PC-9 (cell line): ENCODE measurements at regions not wholly inside any gene's neighbourhood (a gene's known extent, or its start where the extent isn't known, plus 50 kb on each side); places are given as distances from the start of the nearest gene placed in this dataset.

Experiments
- CTCF ChIP-seq: fragments of 200-600 bp; sonication (generic); conservative IDR thresholded peaks from 2 replicates; pipeline ENCODE4 v1.6.1; 2017; ENCODE audit warnings: mixed run types, antibody characterized with exemption, mild to moderate bottlenecking, moderate library complexity
- EZH2 ChIP-seq: fragments of 200-600 bp; sonication (generic); IDR thresholded peaks from 2 replicates; pipeline ENCODE4 v1.8.0; 2017; ENCODE audit warnings: antibody characterized with exemption, low read depth

- TF ChIP-seq CTCF = no peak
- no peak for TF ChIP-seq EZH2
Measured at GRCh38 chr1:4173731-4174130, 273.7 kb upstream of the C1orf174 start.
